ENCODE measurements at regions not wholly inside any gene's neighbourhood (a gene's known extent, or its start where the extent isn't known, plus 50 kb on each side); places are given as distances from the start of the nearest gene placed in this dataset.

- TF ChIP-seq EP300 (IDR thresholded peaks at IDR 0.05; ENCODE audit: low read depth) (no peak), CTCF (IDR thresholded peaks at IDR 0.05) (no peak)
Measured at GRCh38 chr18:34627137-34627920, 82.8 kb upstream of the DTNA start.
